K562 (cell line): ENCODE measurements at regions not wholly inside any gene's neighbourhood (a gene's known extent, or its start where the extent isn't known, plus 50 kb on each side); places are given as distances from the start of the nearest gene placed in this dataset.

ENCODE experiments used
- ATAC-seq: fragments of 200-7000 bp; cut with Tn5 transposase; 3 replicates; pipeline ENCODE4 v1.9.1; 2020; ENCODE audit warnings: moderate library complexity
- BruUV-seq: library from RNA; stranded (reverse); fragments of 400-500 nt; replicated peaks from 2 replicates; lab custom pipeline; 2021; lab: Mats Ljungman, UMichigan
- CTCF ChIA-PET: fragments of 300-600 bp; formaldehyde crosslinking; extraction: SDS; loops from one replicate; lab custom pipeline; 2021; ENCODE audit warnings: low intra/inter-chr PET ratio; lab: Yijun Ruan, JAX
- POLR2A ChIA-PET: fragments of 300-600, 350-650 bp; sonication (Branson Sonifier 250); formaldehyde crosslinking; extraction: SDS; loops from one replicate; lab custom pipeline; 2021; ENCODE audit warnings: antibody characterized with exemption, inconsistent platforms; lab: Yijun Ruan, JAX
- DNase-seq, 4 experiments: peaks; one replicate each; pipeline versions ENCODE4 v3.0.0 to v3.0.0-alpha.2; 2011 to 2018; ENCODE audit warnings: low spot score in 3 of 4, mixed read lengths in 3 of 4; ENCODE audit errors: extremely low read depth in 1 of 4
- FAIRE-seq: peaks from 2 replicates; lab custom pipeline; 2011; peaks lifted over from hg19 to GRCh38; lab: Jason Lieb, UNC
- H2AFZ ChIP-seq: 2 replicates; pipeline ENCODE4 v1.6.0; 2011; ENCODE audit warnings: low read depth, low read length, control low read depth, inconsistent platforms
- H3K27ac ChIP-seq: fragments of 200-600 bp; 3 replicates; pipeline ENCODE4 v1.8.0; 2011; ENCODE audit warnings: low read depth, mild to moderate bottlenecking, control low read depth, inconsistent platforms, low read length, moderate library complexity, mixed read lengths; ENCODE audit errors: extremely low read depth
- H3K27me3 ChIP-seq, 2 experiments: fragments of 300-600 bp in 1 of 2; 2 replicates in 1 of 2; 3 replicates in 1 of 2; pipeline versions ENCODE4 v1.6.0 to v1.8.0; 2011; ENCODE audit warnings: inconsistent platforms in 2 of 2, low read length in 2 of 2, mild to moderate bottlenecking in 1 of 2, mixed read lengths in 1 of 2, moderate library complexity in 1 of 2; ENCODE audit not compliant: control insufficient read depth in 2 of 2, insufficient read depth in 2 of 2
- H3K36me3 ChIP-seq: fragments of 300-600 bp; 3 replicates; pipeline ENCODE4 v1.8.0; 2011; ENCODE audit warnings: mild to moderate bottlenecking, low read length, inconsistent platforms; ENCODE audit not compliant: control insufficient read depth, insufficient read depth
- H3K4me1 ChIP-seq, 2 experiments: fragments of 200-600 bp in 1 of 2; replicated peaks in 1 of 2; 2 replicates in 1 of 2; 3 replicates in 1 of 2; pipeline versions ENCODE4 v1.5.1 to v1.8.0; 2011; ENCODE audit warnings: inconsistent platforms in 2 of 2, low read length in 2 of 2, mild to moderate bottlenecking in 1 of 2, mixed read lengths in 1 of 2, moderate library complexity in 1 of 2; ENCODE audit not compliant: control insufficient read depth in 2 of 2, insufficient read depth in 2 of 2
- H3K4me2 ChIP-seq: 2 replicates; pipeline ENCODE4 v1.6.1; 2011; ENCODE audit warnings: low read length, control low read depth, inconsistent platforms, mixed read lengths; ENCODE audit not compliant: insufficient read depth
- H3K4me3 ChIP-seq: fragments of 200-600 bp; sonication (generic), shearing (Covaris generic); 2 replicates; pipeline ENCODE4 v1.5.1; 2016; ENCODE audit warnings: control low read depth, inconsistent platforms
- H3K79me2 ChIP-seq: fragments of 200-600 bp; 3 replicates; pipeline ENCODE4 v1.8.0; 2011; ENCODE audit warnings: low read length, inconsistent platforms; ENCODE audit not compliant: control insufficient read depth, insufficient read depth
- H3K9ac ChIP-seq, 2 experiments: 2 replicates each; pipeline versions ENCODE4 v1.6.0 to v1.6.1; 2011; ENCODE audit warnings: low read depth in 2 of 2, low read length in 2 of 2, control low read depth in 1 of 2, inconsistent platforms in 1 of 2, mild to moderate bottlenecking in 1 of 2, mixed read lengths in 1 of 2; ENCODE audit not compliant: insufficient read depth in 1 of 2
- H3K9me1 ChIP-seq: one replicate; pipeline ENCODE4 v1.6.0; 2011; ENCODE audit warnings: inconsistent platforms, mild to moderate bottlenecking, low read length, moderate library complexity; ENCODE audit not compliant: control insufficient read depth, insufficient read depth
- H3K9me3 ChIP-seq: replicated peaks from 2 replicates; pipeline ENCODE4 v1.5.1; 2011; ENCODE audit warnings: low read depth, low read length, inconsistent platforms; ENCODE audit not compliant: control insufficient read depth, insufficient read depth
- H4K20me1 ChIP-seq: replicated peaks from 2 replicates; pipeline ENCODE4 v1.6.1; 2011; ENCODE audit warnings: low read length, inconsistent platforms, mixed read lengths; ENCODE audit not compliant: control insufficient read depth, insufficient read depth
- C11orf30 ChIP-seq: fragments of 450-650 bp; IDR thresholded peaks from 2 replicates; pipeline ENCODE4 v1.6.1; 2016; ENCODE audit warnings: low read depth, mild to moderate bottlenecking
- EWSR1 ChIP-seq: fragments of 450-650 bp; IDR thresholded peaks from 2 replicates; pipeline ENCODE4 v1.6.1; 2018; ENCODE audit warnings: borderline replicate concordance, mild to moderate bottlenecking, low read depth, moderate library complexity; ENCODE audit not compliant: partially characterized antibody
- FOS ChIP-seq: IDR thresholded peaks from 3 replicates; pipeline ENCODE4 v1.6.1; 2011; ENCODE audit not compliant: insufficient read length; ENCODE audit errors: extremely low read depth
- MECOM ChIP-seq: fragments of 250-450 bp; sonication (Bioruptor Pico); IDR thresholded peaks from 2 replicates; pipeline ENCODE4 v1.8.0; 2022; ENCODE audit warnings: inconsistent platforms
- MEF2D ChIP-seq: conservative IDR thresholded peaks from 2 replicates; pipeline ENCODE4 v1.6.1; 2016; ENCODE audit warnings: low read depth, missing genetic modification characterization, missing compliant biosample characterization
- NR4A1 ChIP-seq, 2 experiments: fragments of 250-450 bp in 1 of 2; fragments of 450-650 bp in 1 of 2; sonication (Bioruptor Pico) in 1 of 2; IDR thresholded peaks; 2 replicates each; pipeline versions ENCODE4 v1.4.0 to v1.6.1; 2016 to 2020; ENCODE audit warnings: mild to moderate bottlenecking in 2 of 2, missing compliant biosample characterization in 1 of 2, missing genetic modification characterization in 1 of 2, moderate library complexity in 1 of 2
- TAF7 ChIP-seq: fragments of 450-650 bp; IDR thresholded peaks from 2 replicates; pipeline ENCODE4 v1.6.1; 2016; ENCODE audit warnings: missing genetic modification characterization, missing compliant biosample characterization
- THAP7 ChIP-seq: fragments of 250-450 bp; sonication (Bioruptor Pico); IDR thresholded peaks from 2 replicates; pipeline ENCODE4 v1.5.0; 2021
- U2AF1 ChIP-seq: fragments of 200-400 bp; formaldehyde crosslinking; optimal IDR thresholded peaks from 2 replicates; pipeline ENCODE3; 2017; ENCODE audit warnings: mild to moderate bottlenecking, low read depth, low read length, moderate library complexity
- ZBTB17 ChIP-seq: fragments of 450-650 bp; formaldehyde crosslinking; IDR thresholded peaks from 2 replicates; pipeline ENCODE4 v1.4.0; 2020; ENCODE audit warnings: mild to moderate bottlenecking
- ZNF57 ChIP-seq: fragments of 450-650 bp; formaldehyde crosslinking; IDR thresholded peaks from 2 replicates; pipeline ENCODE4 v1.4.0; 2020; ENCODE audit warnings: mild to moderate bottlenecking, moderate library complexity
- ZNF696 ChIP-seq: fragments of 250-450 bp; sonication (Bioruptor Pico); conservative IDR thresholded peaks from 2 replicates; pipeline ENCODE4 v1.4.0; 2020; ENCODE audit warnings: mild to moderate bottlenecking, moderate library complexity
- WGBS: fragments of 100-300 bp; shearing (Covaris generic); methylation state at CpG from one replicate; pipeline ENCODE4 v1.1.6; 2016; ENCODE audit warnings: low coverage, mixed read lengths; ENCODE audit not compliant: insufficient coverage; ENCODE audit errors: missing lambda C conversion rate; 5-methylcytosine and 5-hydroxymethylcytosine counted together
- in situ Hi-C: fragments of 300-500 bp; cut with MboI; formaldehyde crosslinking; loops from 4 replicates; pipeline ENCODE4 v1.15.0; 2018; ENCODE audit warnings: inconsistent platforms, mixed read lengths
- intact Hi-C: fragments of 100-400 bp; cut with micrococcal nuclease; formaldehyde crosslinking; loops from 2 replicates; pipeline ENCODE4 v1.14.2; 2022

- TF ChIP-seq THAP7 (CRISPR knock-in tag) (no peak), C11orf30 (no peak), EWSR1 (no peak), ZNF696 (CRISPR knock-in tag) (no peak), MECOM (CRISPR knock-in tag) (no peak)
- H3K9me1 ChIP-seq: no peaks in the 10 kb centered on the region
- POLR2A ChIA-PET: no interaction called here
- H3K4me1 ChIP-seq: no peaks in the 10 kb centered on the region
- in situ Hi-C loops (no loop called here), intact Hi-C loops (no loop called here)
- no peaks in the 10 kb centered on the region for H4K20me1 ChIP-seq
- no peak overlapping the region for H3K27ac ChIP-seq
- BruUV-seq: no TSS peak
- no peaks in the 10 kb centered on the region for H3K9me3 ChIP-seq
- no peak overlapping the region for H2AFZ ChIP-seq
- no peaks in the 10 kb centered on the region for H3K27me3 ChIP-seq
- H3K9ac ChIP-seq: no peak overlapping the region
- no peak overlapping the region for H3K4me3 ChIP-seq
- ATAC-seq (no peak), FAIRE-seq (no peak), DNase-seq (no peak)
- no peaks in the 10 kb centered on the region for H3K79me2 ChIP-seq
- no peak overlapping the region for H3K4me2 ChIP-seq
- no peaks in the 10 kb centered on the region for H3K36me3 ChIP-seq
- CTCF ChIA-PET: no interaction called here
Measured at GRCh38 chr5:106732624-106733023, 938.1 kb downstream of the EFNA5 start.

- H3K36me3 ChIP-seq: no peaks in the 10 kb centered on the region
- no peaks in the 10 kb centered on the region for H3K79me2 ChIP-seq
- FAIRE-seq: no peak
- in situ Hi-C loops (no loop called here), intact Hi-C loops (no loop called here)
- no peaks in the 10 kb centered on the region for H3K9me3 ChIP-seq
- H3K27ac ChIP-seq: no peak overlapping the region
- ATAC-seq: no peak
- no peak for DNase-seq
- no peaks in the 10 kb centered on the region for H3K4me1 ChIP-seq
- H3K9ac ChIP-seq: no peak overlapping the region
- H3K4me3 ChIP-seq: no peak overlapping the region
- BruUV-seq: no TSS peak
- H4K20me1 ChIP-seq: no peaks in the 10 kb centered on the region
- TF ChIP-seq ZBTB17 (CRISPR knock-in tag) (no peak), FOS (no peak), ZNF57 (no peak), TAF7 (tag) (no peak), NR4A1 (CRISPR knock-in tag; IDR thresholded peaks at IDR 0.05) (no peak), NR4A1 (tag; IDR thresholded peaks at IDR 0.05) (no peak), MEF2D (tag) (no peak), U2AF1 (no peak)
- H3K9me1 ChIP-seq: no peaks in the 10 kb centered on the region
- no peaks in the 10 kb centered on the region for H3K27me3 ChIP-seq
- POLR2A ChIA-PET: no interaction called here
- CTCF ChIA-PET: no interaction called here
- H2AFZ ChIP-seq: no peak overlapping the region
- no peak overlapping the region for H3K4me2 ChIP-seq
- 0% methylated on average over 1 of the region's 1 CpG for WGBS
Measured at GRCh38 chr5:106730912-106731311, 939.8 kb downstream of the EFNA5 start.
